ENCODE measurements at regions not wholly inside any gene's neighbourhood (a gene's known extent, or its start where the extent isn't known, plus 50 kb on each side); places are given as distances from the start of the nearest gene placed in this dataset.

DNA sequence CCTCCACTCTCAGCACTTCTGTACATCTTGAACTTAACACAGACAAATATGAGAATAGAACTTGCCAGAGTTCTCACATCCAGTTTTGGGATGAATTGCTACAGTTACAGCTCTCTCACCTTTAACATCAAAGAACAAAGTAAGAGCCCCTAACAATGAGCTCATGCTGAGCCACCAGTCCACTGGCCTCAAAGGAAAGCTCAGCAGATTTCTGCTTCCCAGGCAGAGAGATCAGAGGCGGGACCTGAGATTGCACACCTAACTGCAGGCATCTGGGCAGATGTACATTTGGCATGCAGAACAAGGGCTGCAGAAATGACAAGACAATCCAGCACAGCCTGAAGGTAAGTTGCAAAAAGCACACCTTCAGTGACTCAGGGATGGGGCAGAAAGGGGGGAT is 300.9 kb downstream of the MRPS30 start:
- TF ChIP-seq, protein P1, sequence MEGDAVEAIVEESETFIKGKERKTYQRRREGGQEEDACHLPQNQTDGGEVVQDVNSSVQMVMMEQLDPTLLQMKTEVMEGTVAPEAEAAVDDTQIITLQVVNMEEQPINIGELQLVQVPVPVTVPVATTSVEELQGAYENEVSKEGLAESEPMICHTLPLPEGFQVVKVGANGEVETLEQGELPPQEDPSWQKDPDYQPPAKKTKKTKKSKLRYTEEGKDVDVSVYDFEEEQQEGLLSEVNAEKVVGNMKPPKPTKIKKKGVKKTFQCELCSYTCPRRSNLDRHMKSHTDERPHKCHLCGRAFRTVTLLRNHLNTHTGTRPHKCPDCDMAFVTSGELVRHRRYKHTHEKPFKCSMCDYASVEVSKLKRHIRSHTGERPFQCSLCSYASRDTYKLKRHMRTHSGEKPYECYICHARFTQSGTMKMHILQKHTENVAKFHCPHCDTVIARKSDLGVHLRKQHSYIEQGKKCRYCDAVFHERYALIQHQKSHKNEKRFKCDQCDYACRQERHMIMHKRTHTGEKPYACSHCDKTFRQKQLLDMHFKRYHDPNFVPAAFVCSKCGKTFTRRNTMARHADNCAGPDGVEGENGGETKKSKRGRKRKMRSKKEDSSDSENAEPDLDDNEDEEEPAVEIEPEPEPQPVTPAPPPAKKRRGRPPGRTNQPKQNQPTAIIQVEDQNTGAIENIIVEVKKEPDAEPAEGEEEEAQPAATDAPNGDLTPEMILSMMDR (IDR thresholded peaks at IDR 0.05; ENCODE audit: extremely low read depth in 1 of 2, insufficient read depth in 1 of 2, low read depth in 1 of 2, low read length in 2 of 2): no peak
- no peak for TF ChIP-seq MYC (IDR thresholded peaks at IDR 0.05; ENCODE audit: low read depth, low read length)
